ENCODE measurements at regions not wholly inside any gene's neighbourhood (a gene's known extent, or its start where the extent isn't known, plus 50 kb on each side); places are given as distances from the start of the nearest gene placed in this dataset.

GRCh38 chr12:127300075-127300474 lies 966.9 kb upstream of the TMEM132C start:
- no peak for DNase-seq (ENCODE audit: low spot score)

GRCh38 chr12:127300753-127301152 lies 966.2 kb upstream of the TMEM132C start:
- no peak for DNase-seq (ENCODE audit: low spot score)

- DNase-seq (ENCODE audit: low spot score) = no peak
Observed at GRCh38 chr12:127301876-127302275, 965.1 kb upstream of the TMEM132C start.

- DNase-seq (ENCODE audit: low spot score) = no peak
Observed at GRCh38 chr12:127304751-127305725, 961.9 kb upstream of the TMEM132C start.

GRCh38 chr12:127306604-127307215 lies 960.3 kb upstream of the TMEM132C start:
- DNase-seq (ENCODE audit: low spot score) = no peak

- DNase-seq (ENCODE audit: low spot score) = no peak
Observed at GRCh38 chr12:127307528-127307927, 959.4 kb upstream of the TMEM132C start.

- DNase-seq (ENCODE audit: low spot score) = no peak
Observed at GRCh38 chr12:127308148-127308547, 958.8 kb upstream of the TMEM132C start.

GRCh38 chr12:127310548-127310947 lies 956.4 kb upstream of the TMEM132C start:
- no peak for DNase-seq (ENCODE audit: low spot score)

- no peak for DNase-seq (ENCODE audit: low spot score)
Observed at GRCh38 chr12:127311720-127312364, 955.1 kb upstream of the TMEM132C start.

- no peak for DNase-seq (ENCODE audit: low spot score)
Observed at GRCh38 chr12:127324681-127325080, 942.3 kb upstream of the TMEM132C start.

GRCh38 chr12:127327986-127328385 lies 939.0 kb upstream of the TMEM132C start:
- no peak for DNase-seq (ENCODE audit: low spot score)

GRCh38 chr12:127328867-127329266 lies 938.1 kb upstream of the TMEM132C start:
- DNase-seq (ENCODE audit: low spot score) = no peak

- no peak for DNase-seq (ENCODE audit: low spot score)
Observed at GRCh38 chr12:127334365-127334764, 932.6 kb upstream of the TMEM132C start.

GRCh38 chr12:127334912-127335644 lies 931.9 kb upstream of the TMEM132C start:
- DNase-seq (ENCODE audit: low spot score) = no peak

- no peak for DNase-seq (ENCODE audit: low spot score)
Observed at GRCh38 chr12:127336416-127336815, 930.6 kb upstream of the TMEM132C start.

GRCh38 chr12:127339065-127339464 lies 927.9 kb upstream of the TMEM132C start:
- no peak for DNase-seq (ENCODE audit: low spot score)

GRCh38 chr12:127340381-127340780 lies 926.6 kb upstream of the TMEM132C start:
- no peak for DNase-seq (ENCODE audit: low spot score)

- no peak for DNase-seq (ENCODE audit: low spot score)
Observed at GRCh38 chr12:127342861-127343260, 924.1 kb upstream of the TMEM132C start.

GRCh38 chr12:127343940-127344339 lies 923.0 kb upstream of the TMEM132C start:
- no peak for DNase-seq (ENCODE audit: low spot score)

- DNase-seq (ENCODE audit: low spot score) = no peak
Observed at GRCh38 chr12:127351481-127352010, 915.4 kb upstream of the TMEM132C start.

GRCh38 chr12:127355061-127355841 lies 911.7 kb upstream of the TMEM132C start:
- DNase-seq (ENCODE audit: low spot score) = no peak

All from hematopoietic multipotent progenitor cell treated with erythropoietin and hydrocortisone succinate and interleukin-3 and kit ligand, for 17 days (in vitro differentiated cells).